T follicular helper cell (primary cell): ENCODE measurements at regions not wholly inside any gene's neighbourhood (a gene's known extent, or its start where the extent isn't known, plus 50 kb on each side); places are given as distances from the start of the nearest gene placed in this dataset.

Experiments used
- DNase-seq: peaks from one replicate; pipeline ENCODE4 v3.0.0-alpha.2; 2020; ENCODE audit warnings: low read depth

DNA sequence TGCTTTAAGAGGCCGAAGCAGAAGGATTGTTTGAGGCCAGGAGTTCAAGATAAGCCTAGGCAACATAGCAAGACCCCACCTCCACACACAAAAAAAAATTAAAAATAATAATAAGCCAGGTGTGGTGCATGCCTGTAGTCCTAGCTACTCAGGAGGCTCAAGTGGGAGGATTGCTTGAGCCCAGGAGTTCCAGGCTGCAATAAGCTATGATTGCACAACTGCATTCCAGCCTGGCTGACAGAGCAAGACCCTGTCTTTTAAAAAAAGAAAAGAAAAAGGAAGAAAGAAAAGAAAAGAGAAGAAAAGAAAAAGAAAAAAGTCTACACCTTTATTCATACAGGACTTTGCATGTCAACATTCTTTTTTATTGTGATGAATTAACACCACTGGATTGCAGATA is 2125.8 kb downstream of the MAT2B start:
- DNase-seq: no peak

DNA sequence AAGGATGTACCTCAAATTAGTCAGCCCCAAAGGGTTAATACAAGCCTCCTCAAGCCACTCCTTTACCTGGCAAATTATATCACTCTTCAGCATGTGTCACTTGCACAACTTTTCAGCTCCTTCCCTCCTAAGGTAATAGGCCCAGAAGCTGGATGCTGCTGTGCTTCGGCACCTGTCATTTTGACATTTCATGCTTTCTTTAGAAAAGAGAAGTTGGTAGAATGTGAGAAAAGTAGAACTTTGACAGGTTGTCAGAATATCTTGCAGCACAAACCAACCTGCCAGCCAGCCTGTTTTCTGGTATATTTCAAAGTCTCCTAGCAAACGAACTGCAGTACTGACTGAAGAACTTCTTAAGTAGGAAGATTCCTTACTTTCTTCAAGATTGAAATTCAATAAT is 2136.9 kb downstream of the MAT2B start:
- DNase-seq: no peak

DNA sequence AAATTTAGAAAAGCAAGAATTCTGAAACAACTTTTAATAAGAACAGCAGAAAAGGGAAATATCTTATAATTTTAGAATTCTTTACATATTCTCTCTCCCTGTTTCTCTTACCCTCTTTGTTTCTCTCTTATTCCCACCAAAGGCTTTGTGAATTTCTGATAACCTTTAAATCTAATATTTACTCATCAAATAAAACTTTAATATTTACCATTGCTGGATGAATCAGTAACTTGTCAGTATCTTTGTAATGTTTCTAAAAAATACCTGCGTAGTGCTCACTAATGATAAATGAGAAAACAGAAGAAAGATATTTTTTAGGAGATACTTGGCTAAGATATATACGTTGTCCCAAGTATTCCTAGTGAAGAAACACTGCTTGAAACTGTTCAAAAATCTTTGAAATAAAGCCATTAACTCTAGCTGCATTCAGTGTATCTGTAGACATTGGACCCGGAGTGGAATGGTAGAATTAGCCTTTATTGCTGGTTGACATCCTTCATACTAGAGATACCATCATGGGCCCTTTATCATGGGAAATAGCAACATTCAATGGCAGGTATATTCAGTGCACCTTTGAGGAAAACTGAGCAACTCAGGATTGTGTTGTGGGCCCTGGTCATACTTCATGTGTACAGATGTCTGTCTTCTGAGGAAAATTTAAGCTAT is 2160.4 kb downstream of the MAT2B start:
- DNase-seq: no peak

DNA sequence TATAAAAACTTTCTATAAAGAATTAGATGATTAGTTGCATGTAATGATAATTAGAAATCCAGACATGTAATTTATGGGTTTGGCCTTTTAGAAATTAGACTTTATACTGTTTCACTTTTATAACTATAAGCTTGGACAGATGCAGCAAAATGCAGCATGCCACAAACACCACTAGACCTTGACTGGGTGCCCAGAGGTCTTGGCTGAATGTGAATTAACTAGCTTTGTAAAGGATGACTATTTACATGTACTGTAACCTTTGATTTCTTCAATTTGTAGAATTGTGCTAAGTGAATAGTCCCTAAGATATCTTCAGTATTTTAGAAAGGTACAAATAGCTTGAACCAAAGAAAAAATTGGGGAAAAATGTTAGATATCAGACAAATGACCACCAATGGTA is 2168.1 kb downstream of the MAT2B start:
- DNase-seq: no peak

DNA sequence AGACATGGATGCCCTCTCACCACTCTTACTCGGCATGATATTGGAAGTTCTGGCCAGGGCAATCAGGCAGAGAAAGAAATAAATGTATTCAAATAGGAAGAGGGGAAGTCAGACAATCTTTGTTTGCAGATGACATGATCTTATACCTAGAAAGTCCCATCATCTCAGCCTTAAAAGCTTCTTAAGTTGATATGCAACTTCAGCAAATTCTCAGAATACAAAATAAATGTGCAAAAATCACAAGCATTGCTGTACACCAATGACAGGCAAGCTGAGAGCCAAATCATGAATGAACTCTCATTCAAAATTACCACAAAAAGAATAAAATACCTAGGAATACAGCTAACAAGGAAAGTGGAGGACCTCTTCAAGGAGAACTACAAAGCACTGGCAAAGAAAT is 2190.4 kb downstream of the MAT2B start:
- no peak for DNase-seq

DNA sequence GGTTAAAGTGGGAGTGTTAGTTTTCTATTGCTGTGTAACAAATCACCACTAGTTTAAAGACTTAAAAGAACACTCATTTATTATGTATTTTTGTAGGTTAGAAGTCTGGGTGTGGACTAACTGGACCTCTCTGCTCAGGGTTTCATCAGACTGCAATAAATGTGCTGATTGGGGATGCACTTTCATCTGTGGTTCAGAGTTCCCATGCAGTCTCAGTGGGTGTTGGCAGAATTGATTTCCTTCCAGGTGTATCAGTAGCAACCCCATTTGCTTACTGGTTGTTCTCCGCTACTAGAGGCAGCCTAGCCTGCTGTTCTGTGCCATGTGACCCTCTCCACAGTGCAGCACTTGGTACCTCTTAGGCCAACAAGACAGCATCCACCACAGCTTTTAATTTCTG is 2200.5 kb downstream of the MAT2B start:
- DNase-seq: no peak

DNA sequence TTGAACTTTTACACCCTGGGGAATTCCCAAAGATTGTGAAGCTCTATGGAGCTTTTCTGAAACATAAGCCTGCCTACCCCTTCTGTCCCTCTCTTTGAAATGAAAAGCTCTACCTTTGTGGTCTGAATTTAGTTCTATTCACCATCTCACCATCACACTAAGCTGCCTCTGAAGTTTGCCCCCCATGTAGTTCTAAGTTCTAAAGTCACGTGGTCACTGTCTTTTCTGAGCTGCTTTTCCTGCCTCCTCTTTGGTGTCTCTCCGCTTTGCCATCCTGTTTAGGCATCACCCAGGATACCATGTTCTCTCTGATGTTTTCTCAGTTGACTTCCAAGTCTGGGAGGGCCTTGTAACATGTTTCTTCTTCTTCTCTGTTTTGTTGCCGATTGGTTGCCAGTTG is 2206.6 kb downstream of the MAT2B start:
- DNase-seq: no peak

DNA sequence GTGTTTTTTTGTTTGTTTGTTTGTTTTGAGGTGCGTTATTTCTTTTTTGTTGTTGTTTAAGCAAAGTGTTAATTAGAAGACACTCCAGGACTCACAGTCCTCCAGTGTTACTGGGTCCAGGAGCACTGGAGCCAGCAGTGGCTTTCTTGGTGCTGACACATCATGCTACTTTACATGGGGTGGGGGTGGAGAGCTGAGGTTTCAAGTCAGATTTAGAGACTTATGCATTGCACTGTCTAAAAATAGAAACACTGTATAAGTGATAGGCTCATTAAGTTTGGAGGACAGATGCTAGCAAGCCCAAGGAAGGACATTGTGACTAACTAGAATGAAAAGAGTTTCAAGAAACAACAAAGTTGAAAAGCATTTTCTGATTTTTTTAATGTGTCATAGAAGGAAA is 2209.2 kb downstream of the MAT2B start:
- no peak for DNase-seq

DNA sequence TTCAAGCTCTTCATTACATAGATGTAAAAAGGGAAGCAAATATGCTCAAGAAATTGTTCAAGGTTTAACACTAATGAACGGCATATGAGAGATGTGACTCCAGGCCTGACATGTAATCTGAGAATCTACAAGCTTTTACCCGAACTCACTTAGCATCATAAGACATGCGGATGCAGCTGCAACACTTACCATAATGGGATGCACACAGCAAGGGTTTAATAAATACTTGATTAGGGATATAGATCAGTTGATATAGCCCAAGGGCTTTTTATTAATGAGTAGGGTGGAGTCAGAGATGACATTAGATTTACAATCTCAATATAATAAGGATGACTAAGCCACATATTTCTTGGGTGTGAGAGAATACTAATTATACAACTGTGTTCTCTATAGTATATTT is 2215.5 kb downstream of the MAT2B start:
- DNase-seq: no peak

DNA sequence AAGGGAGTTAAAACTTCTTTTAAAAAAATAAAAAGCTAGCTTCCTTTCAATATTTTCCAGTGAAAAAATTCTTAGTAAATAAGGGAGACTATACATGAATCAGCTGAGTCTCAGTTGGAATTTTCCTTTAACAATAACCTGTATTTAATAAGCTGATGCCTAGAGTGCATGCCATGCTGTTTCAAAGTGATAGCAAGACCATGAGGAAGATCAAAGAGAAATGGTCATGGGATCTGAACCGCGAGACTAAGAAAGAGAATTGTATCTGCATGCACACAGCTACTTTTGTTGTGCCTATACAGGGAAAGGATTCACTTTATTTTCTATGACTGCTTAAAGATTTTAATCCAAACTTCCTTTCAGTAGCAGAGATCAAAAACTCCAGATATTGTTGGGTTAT is 2217.0 kb downstream of the MAT2B start:
- DNase-seq: no peak

DNA sequence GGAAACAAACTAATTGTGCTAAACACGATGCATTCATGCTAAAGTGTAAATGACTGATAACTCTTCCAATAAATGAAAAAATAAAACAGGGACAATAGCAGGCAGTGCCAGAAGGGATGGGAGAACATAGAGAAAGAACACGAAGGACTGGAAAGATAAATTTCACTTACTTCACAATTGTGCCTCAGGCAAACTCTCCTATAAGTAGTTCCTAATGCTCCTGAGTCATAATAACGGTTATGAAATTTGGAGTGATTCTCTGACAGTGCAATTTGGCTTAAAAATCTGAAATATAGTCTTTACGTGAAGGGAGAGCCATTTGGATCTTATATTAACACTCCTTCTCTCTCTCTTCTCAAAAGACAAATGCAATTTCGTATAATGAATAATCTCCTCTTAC is 2218.5 kb downstream of the MAT2B start:
- no peak for DNase-seq

DNA sequence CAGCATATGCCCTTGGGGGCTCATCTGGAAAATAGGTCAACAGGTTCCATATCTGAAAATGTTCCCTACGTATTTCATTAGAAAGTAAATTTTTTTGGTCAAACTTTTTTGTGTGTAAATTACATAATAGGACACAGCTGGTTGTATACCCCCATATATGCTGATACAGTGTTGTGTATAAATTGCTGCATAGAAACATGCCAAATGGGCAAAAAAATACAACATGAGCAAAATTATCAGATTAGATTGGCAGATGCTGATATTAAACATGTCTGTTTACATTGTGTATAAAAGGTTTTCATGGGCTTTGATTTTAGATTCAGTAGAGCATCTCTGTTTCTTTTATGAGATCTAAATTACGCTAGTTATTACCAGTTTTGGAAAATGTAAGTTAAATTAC is 2223.0 kb downstream of the MAT2B start:
- no peak for DNase-seq

DNA sequence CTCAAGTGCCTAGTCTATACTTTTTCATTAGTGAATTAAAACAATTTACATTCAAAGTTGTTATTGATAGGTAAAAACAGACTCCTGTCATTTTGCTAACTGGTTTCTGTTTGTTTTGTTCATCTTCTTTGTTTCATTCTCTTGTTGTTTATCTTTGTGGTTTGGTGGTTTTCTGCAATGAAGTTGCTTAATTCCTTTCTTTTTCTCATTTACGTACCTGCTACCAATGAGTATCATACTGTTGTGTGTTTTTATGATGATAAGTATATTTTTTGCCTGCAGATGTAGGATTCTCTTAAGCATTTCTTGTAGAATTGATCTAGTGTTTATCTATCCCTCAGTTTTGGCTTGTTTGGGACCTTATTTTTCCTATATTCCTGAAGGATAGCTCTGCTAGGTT is 2230.0 kb downstream of the MAT2B start:
- no peak for DNase-seq

DNA sequence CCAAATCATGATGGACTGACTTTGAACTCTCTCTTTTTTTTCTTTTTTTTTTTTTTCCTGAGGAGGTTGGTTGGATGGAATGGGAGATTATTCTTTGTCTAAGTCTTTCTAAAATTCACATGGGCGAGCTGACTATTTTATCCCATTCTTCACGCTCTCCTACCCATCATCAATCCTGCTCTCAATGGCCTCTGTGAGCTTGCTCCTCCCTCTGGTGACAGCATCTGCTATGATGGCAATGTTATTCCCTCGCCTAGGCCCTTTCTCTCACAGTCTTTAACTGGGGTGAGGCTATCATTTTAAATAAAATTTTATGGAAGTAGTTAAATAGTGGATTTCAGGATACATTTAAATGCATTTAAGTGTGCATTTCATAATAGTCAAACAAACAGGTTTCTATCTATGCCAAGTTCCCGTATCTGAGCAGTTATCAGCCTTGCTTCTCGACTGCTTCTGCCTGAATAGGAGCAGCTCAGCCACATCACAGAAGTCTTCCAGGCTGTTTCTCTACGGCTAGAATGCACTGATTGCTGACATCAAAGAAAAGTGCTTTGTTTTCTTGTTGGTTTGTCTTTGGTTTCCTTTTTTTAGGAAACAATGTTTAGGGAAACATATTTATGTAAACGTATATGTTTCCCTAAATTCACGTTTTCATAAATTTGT is 2233.8 kb downstream of the MAT2B start:
- no peak for DNase-seq

DNA sequence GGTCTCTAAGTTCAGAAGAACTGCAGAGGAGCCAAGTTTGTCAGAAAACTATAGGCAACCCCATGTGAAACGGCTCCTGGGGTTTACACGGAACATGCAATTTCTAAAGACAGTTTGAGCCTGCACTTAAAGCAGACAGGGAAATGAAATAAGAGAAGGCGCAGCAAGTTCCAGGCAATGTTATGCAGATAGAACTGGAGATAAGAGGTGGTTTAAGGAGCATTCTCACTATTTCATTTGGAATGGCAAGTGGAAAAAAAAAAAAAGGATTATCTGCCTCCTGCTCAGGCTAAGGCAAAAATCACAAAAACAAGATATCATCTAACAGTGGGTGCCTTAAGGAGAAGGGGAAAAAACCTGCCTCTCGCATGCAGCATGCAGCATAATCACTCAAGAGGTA is 2252.4 kb downstream of the MAT2B start:
- no peak for DNase-seq

DNA sequence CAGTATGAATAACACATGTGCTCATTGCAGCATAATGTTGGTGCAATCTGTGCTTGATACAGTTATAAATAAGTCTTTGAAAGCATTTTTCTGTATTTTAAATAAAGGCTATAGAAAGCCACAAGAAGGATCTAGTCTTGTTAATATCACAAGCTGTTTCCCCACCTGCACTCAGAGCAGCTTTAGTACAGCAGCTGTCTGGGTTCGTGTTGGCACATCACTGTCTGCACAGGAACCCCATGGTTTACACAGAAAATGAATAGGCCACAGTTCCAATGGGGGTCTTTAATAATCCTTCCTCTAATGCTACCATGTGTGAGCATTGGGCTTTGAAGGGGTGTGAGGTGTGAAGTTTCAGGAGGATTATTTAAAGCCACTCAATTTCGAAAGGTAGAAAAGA is 2269.7 kb downstream of the MAT2B start:
- no peak for DNase-seq

DNA sequence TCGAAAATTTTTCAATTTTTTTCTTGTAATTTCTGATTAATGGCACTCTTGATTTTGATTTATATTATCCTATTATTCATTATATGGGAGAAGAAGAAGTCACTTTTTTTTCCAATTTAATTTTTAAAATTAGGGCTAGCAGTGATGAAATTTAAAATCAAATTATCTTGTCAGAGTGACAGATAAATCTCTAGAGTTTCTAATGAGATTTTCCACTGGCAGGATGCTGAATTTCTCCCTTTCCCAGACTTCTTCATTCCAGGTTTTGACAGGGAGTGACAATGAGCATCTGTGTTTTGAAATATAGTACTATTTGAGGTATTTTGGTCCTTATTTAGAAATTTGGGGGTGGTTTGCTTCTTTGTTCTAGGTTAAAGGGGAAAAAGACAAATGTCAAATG is 2274.1 kb downstream of the MAT2B start:
- no peak for DNase-seq

DNA sequence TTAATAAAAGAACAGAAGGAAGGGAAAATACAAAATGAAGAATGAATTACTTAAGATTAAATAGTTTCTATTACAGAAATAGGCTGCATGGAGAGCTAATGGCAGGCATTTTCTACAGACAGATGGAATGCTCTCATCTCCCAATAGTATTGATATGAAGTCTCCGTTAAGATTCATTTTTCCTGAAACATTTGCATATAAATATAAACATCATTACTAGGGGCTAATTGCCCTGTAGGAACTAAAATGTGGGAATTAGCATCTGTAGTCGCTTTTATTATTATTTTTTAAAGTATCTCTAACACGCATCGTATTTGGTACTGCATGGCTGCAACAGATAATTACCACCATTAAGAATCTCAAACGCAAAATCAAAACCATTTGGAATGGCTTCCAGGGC is 2275.5 kb downstream of the MAT2B start:
- DNase-seq: no peak

DNA sequence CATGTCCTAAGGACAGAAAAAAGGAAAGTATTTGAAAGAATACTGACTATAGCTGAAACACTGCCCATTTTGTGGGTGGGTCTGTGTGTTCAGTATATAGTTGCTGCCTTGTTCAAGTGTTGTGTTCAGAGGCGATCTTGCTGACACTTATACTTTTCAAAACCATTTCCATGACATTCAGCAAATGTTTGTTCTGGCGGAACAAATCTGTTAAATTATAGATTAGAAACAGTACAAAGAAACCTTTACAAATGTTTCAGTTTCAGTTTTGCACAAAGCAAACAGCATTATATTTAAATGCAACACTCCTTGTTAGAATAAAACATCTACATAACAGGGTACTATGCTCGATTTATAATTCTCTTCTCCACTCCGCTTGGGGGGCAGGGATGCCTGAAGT is 2276.3 kb downstream of the MAT2B start:
- DNase-seq: no peak

DNA sequence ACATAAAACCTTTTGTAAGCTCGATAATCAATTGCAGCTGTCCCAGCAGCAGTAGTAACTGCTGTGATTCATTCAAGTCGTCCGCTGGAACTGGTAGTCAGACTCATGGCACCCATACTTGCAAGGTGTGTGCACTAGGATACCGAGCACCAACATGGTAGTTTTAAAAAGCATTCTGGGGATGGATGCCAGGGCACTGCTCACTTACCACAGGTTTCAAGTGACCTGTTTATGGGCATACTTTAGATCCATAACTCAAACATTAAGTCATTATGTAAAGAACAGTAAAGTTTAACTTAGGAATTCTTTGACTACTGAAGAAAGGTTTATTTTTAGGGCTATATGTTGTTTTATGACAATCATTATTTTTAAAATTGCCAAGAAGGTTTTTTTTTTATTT is 2277.6 kb downstream of the MAT2B start:
- no peak for DNase-seq

DNA sequence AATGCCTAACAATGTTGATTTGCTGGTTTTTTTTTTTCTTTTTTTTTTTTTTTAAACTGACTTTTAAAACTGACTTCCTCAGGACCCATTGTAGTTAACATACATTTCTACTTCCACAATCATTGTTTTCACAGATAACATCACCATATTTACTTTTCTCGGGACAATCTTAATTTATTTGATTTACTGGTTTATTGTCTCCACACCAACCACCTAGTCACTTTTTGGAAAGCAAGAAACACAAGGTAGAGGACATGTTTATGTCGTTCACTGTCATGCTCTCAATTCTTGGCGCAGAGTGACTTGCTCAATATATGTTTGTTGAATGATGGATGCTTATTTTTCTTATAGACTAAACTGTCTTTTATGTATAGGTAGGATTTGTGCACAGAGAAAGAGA is 2280.7 kb downstream of the MAT2B start:
- no peak for DNase-seq

DNA sequence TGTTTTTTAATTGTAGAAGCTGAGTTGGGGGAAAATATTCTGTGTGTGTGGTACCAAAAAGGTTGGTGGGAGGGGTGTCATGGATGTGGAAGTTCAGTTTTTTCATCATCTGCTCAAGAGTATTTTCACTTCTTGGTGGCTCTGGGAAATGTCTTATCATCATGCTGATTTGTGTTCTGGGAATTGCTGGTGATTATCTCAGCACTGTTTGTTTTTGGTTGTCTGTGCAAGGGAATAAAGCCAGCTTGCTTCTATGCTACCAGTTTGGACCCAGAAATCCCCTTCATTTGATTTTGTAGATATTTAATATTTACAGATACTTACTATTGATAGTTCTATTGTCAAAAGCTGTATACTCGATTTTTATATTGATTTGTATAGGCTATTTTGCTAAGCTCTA is 2289.7 kb downstream of the MAT2B start:
- DNase-seq: no peak

DNA sequence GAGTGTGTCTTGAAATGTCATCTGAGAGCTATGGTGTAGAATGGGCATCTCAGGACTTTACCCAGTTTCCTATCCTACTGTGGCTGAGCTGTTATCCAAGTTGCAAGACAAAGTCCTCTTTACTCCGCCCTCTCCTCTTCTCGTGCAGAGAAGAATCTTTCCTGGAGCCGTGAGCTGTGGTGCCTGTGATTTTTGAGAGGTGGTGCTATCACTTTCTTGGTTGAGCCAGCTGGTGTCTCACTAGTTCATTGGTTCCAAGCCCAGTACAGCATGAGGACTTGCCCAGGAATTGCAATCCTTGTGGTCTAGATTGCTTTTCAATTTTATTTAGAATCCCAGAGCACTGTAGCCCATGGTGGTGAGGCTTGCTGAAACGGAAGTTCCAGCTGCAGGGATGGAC is 2300.3 kb downstream of the MAT2B start:
- no peak for DNase-seq

DNA sequence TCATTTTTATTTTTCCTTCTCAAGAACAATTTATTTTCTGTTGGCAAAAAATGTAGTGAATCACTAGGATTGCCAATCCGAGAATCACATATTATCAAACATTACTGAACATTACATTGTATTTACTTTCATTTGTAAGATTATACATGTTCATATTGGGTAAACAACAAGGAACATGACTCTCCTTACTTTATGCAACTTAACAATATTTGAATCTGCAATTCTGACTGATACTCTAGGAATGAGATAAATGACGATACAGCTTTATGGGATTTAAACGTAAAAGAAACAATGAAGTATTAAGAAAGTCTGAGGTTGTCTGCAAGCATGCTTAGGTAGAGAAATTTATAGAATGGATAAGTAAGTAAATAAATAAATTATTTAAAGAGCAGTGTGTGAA is 2302.9 kb downstream of the MAT2B start:
- DNase-seq: no peak
